SK-N-MC (cell line): ENCODE measurements at regions not wholly inside any gene's neighbourhood (a gene's known extent, or its start where the extent isn't known, plus 50 kb on each side); places are given as distances from the start of the nearest gene placed in this dataset.

Experiments used
- EZH2 ChIP-seq: fragments of 200-600 bp; sonication (generic); IDR thresholded peaks from one replicate; pipeline ENCODE4 v1.6.1; 2017; ENCODE audit warnings: antibody characterized with exemption
- POLR2AphosphoS5 ChIP-seq: IDR thresholded peaks from 2 replicates; pipeline ENCODE4 v1.6.1; 2012; ENCODE audit warnings: mild to moderate bottlenecking, low read depth, low read length, borderline replicate concordance

DNA sequence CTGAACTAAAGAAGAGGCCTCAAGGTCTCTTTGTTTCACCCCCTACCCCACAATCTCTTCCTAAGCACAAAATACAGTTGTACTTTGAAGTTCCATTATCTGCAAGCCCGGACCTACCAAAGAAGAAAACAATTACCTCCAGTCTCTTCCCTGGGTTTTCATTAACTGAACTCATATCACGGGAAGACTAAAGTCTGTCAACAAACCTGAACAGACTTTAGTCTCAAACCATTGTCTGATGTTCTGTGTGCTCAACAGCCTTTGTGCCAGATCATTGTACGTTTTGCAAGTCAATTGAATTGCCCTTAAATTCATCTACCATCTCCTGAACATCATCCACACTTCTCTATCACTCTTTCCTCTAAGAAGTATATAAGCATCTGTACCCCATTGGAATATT lies 1021.9 kb upstream of the CDH2 start:
- TF ChIP-seq POLR2AphosphoS5 (no peak), EZH2 (no peak)
